Cardiac muscle cell (in vitro differentiated cells and primary cell): ENCODE measurements at regions not wholly inside any gene's neighbourhood (a gene's known extent, or its start where the extent isn't known, plus 50 kb on each side); places are given as distances from the start of the nearest gene placed in this dataset.

Source experiments
- DNase-seq, 2 donors: peaks; one replicate each; pipeline versions ENCODE4 v3.0.0 to v3.0.0-alpha.2; 2010 to 2017; ENCODE audit warnings: low read depth in 1 of 2, low spot score in 1 of 2
- H3K27ac ChIP-seq: fragments of 200-600 bp; sonication (generic); 2 replicates; pipeline ENCODE4 v1.5.1; 2016
- H3K27me3 ChIP-seq: fragments of 200-600 bp; sonication (generic); 2 replicates; pipeline ENCODE4 v1.6.0; 2016; ENCODE audit warnings: control low read depth
- H3K36me3 ChIP-seq: fragments of 200-600 bp; sonication (generic); 2 replicates; pipeline ENCODE4 v1.5.1; 2016; ENCODE audit warnings: control low read depth
- H3K4me1 ChIP-seq: fragments of 200-600 bp; sonication (generic); 2 replicates; pipeline ENCODE4 v1.8.1; 2017; ENCODE audit warnings: low read depth, mild to moderate bottlenecking, mixed run types
- H3K4me3 ChIP-seq: fragments of 200-600 bp; sonication (generic); 2 replicates; pipeline ENCODE4 v1.5.1; 2016; ENCODE audit warnings: mild to moderate bottlenecking
- H3K9me3 ChIP-seq: fragments of 200-600 bp; sonication (generic); 2 replicates; pipeline ENCODE4 v1.5.1; 2017; ENCODE audit warnings: low read depth, mild to moderate bottlenecking, control low read depth
- TF ChIP-seq, protein P1 (sequence below): IDR thresholded peaks from 2 replicates; pipeline ENCODE4 v1.5.1; 2012; ENCODE audit warnings: low read depth, mild to moderate bottlenecking, low read length

DNA sequence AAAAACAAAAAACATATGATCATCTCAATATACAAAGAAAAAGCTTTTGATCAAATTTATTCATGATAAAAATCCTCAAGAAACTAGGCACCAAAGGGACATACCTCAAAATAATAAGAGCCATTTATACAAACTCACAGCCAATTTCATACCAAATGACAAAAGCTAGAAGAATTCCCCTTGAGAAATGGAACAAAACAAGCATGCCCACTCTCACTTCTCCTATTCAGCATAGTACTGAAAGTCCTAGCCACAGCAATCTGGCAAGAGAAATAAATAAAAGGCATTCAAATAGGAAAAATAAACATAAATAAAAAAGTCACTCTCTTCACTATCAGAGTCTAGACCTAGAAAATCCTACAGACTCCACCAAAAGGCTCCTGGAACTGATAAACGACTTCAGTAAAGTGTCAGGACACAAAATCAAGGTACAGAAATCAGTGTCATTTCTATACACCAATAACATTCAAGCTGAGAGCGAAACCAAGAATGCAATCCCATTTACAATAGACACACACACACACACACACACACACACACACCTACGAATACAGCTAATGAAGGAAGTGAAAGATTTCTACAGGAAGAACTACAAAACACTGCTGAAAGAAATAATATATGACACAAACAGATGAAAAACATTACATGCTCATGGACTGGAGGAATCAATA, 1486.2 kb upstream of the SEL1L start:
- no peaks in the 10 kb centered on the region for H3K4me1 ChIP-seq
- TF ChIP-seq, protein P1, sequence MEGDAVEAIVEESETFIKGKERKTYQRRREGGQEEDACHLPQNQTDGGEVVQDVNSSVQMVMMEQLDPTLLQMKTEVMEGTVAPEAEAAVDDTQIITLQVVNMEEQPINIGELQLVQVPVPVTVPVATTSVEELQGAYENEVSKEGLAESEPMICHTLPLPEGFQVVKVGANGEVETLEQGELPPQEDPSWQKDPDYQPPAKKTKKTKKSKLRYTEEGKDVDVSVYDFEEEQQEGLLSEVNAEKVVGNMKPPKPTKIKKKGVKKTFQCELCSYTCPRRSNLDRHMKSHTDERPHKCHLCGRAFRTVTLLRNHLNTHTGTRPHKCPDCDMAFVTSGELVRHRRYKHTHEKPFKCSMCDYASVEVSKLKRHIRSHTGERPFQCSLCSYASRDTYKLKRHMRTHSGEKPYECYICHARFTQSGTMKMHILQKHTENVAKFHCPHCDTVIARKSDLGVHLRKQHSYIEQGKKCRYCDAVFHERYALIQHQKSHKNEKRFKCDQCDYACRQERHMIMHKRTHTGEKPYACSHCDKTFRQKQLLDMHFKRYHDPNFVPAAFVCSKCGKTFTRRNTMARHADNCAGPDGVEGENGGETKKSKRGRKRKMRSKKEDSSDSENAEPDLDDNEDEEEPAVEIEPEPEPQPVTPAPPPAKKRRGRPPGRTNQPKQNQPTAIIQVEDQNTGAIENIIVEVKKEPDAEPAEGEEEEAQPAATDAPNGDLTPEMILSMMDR = no peak
- no peaks in the 10 kb centered on the region for H3K9me3 ChIP-seq
- H3K27me3 ChIP-seq = no peaks in the 10 kb centered on the region
- H3K36me3 ChIP-seq = no peaks in the 10 kb centered on the region
- DNase-seq = no peak
- no peak overlapping the region for H3K4me3 ChIP-seq
- no peak overlapping the region for H3K27ac ChIP-seq

DNA sequence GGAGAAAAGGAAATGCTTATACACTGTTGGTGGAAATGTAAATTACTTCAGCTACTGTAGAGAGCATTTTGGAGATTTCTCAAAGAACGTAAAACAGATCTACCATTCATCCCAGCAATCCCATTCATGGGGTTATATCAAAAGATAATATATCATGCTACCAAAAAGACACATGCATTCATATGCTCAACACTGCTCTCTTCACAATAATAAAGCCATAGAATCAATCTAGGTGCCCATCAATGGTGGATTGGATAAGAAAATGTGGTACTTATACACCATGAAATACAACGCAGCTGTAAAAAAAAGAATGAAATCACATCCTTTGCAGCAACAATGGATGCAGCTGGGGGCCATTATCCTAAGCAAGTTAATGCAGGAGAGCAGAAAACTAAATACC, 1487.7 kb upstream of the SEL1L start:
- no peak for DNase-seq
- Histone ChIP-seq H3K9me3 (no peaks in the 10 kb centered on the region), H3K4me1 (no peaks in the 10 kb centered on the region), H3K27me3 (no peaks in the 10 kb centered on the region), H3K36me3 (no peaks in the 10 kb centered on the region), H3K27ac (no peak overlapping the region), H3K4me3 (no peak overlapping the region)
- TF ChIP-seq, protein P1 = no peak

DNA sequence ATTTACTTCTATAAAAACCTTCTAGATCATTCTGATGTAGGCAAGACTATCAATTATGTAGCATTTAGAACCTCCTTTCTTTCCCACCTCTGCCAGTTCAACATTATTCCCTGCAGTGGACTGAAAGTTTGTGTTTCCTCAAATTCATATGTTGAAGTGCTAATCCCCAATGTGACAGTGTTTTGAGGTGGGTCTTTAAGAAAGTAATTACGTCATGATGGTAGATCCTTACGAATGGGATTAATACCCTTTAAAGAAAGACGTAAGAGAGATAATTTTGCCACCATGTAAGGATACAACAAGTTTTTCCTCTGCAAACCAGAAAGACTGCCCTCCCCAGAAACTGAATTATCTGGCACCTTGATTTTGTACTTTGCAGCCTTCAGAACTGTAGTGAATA, 1489.7 kb upstream of the SEL1L start:
- DNase-seq = no peak
- H3K4me3 ChIP-seq = no peak overlapping the region
- TF ChIP-seq, protein P1 = no peak
- H3K27me3 ChIP-seq = no peaks in the 10 kb centered on the region
- H3K9me3 ChIP-seq = no peaks in the 10 kb centered on the region
- H3K27ac ChIP-seq = no peak overlapping the region
- peaks cover 5% of the 10 kb centered on the region for H3K4me1 ChIP-seq
- no peaks in the 10 kb centered on the region for H3K36me3 ChIP-seq

DNA sequence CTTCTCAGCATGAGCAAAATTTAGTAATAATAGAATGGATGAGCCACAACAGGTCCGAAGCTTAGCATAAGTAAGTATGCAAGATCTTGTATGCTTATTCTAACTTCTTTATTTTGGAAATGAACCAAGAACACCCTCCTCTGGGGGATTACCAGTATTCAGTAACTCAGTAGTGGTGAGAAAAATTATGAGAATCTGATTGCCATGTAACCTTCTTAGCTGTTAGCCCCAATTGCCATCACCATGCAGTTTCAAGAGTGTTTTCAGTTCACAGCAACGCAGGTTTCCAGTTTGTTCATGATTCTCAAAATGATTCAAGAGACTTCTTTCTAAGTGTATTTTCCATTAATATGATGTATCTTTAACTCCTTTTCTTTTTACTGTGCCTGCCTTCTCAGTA, 1507.6 kb upstream of the SEL1L start:
- Histone ChIP-seq H3K36me3 (no peaks in the 10 kb centered on the region), H3K27me3 (no peaks in the 10 kb centered on the region), H3K27ac (no peak overlapping the region), H3K9me3 (no peaks in the 10 kb centered on the region), H3K4me1 (no peaks in the 10 kb centered on the region), H3K4me3 (no peak overlapping the region)
- no peak for DNase-seq
- TF ChIP-seq, protein P1 = no peak

DNA sequence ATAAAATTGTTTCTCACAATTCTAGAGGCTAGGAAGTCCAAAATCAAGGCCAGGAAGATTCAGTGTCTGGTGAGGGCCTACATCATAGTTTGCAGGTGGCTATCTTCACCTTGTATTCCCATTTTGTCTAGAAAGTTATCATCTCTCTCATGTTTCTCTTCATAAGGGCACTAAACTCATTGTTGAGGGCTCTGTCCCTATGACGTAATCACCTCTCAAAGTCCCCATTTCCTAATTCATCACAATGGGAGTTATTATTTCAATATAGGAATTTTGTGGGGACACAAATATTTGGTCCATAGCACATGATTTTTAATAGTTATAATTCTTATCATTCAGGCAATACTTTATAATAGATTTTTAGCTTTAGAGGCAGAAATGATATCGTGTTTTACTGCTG, 1509.2 kb upstream of the SEL1L start:
- H3K27ac ChIP-seq = no peak overlapping the region
- H3K4me1 ChIP-seq = peaks cover 9% of the 10 kb centered on the region
- no peak for DNase-seq
- H3K4me3 ChIP-seq = no peak overlapping the region
- H3K36me3 ChIP-seq = no peaks in the 10 kb centered on the region
- H3K27me3 ChIP-seq = no peaks in the 10 kb centered on the region
- H3K9me3 ChIP-seq = no peaks in the 10 kb centered on the region
- TF ChIP-seq, protein P1 = no peak
